Liver (tissue), 8 donors: ENCODE measurements at regions not wholly inside any gene's neighbourhood (a gene's known extent, or its start where the extent isn't known, plus 50 kb on each side); places are given as distances from the start of the nearest gene placed in this dataset.

Source experiments
- DNase-seq: peaks from one replicate; pipeline ENCODE4 v3.0.0-alpha.2; 2017; ENCODE audit warnings: low spot score
- H3K27ac ChIP-seq, 2 donors: one replicate each; pipeline ENCODE4 v1.7.0; 2013; ENCODE audit warnings: inconsistent platforms in 2 of 2, low read length in 2 of 2, control low read depth in 1 of 2, low read depth in 1 of 2, mild to moderate bottlenecking in 1 of 2
- H3K27me3 ChIP-seq, 4 donors: one replicate each; pipeline versions ENCODE4 v1.6.1 to v1.7.0; 2013; ENCODE audit warnings: low read length in 3 of 4, inconsistent platforms in 1 of 4, mild to moderate bottlenecking in 1 of 4, moderate library complexity in 1 of 4; ENCODE audit not compliant: control insufficient read depth in 4 of 4, insufficient read depth in 4 of 4
- H3K36me3 ChIP-seq, 4 donors: one replicate each; pipeline versions ENCODE4 v1.6.1 to v1.7.0; 2013; ENCODE audit warnings: low read length in 3 of 4, mild to moderate bottlenecking in 3 of 4, low read depth in 1 of 4, moderate library complexity in 1 of 4; ENCODE audit not compliant: control insufficient read depth in 4 of 4, insufficient read depth in 3 of 4
- H3K4me1 ChIP-seq, 4 donors: one replicate each; pipeline versions ENCODE4 v1.6.1 to v1.7.0; 2013; ENCODE audit warnings: low read length in 3 of 4, mild to moderate bottlenecking in 3 of 4, moderate library complexity in 1 of 4; ENCODE audit not compliant: control insufficient read depth in 4 of 4, insufficient read depth in 4 of 4
- H3K4me3 ChIP-seq, 3 donors: one replicate each; pipeline versions ENCODE4 v1.6.1 to v1.7.0; 2013; ENCODE audit warnings: low read length in 3 of 3, control low read depth in 1 of 3, low read depth in 1 of 3, mild to moderate bottlenecking in 1 of 3
- H3K9ac ChIP-seq, 2 donors: one replicate each; pipeline ENCODE4 v1.7.0; 2013; ENCODE audit warnings: low read length in 2 of 2, mild to moderate bottlenecking in 2 of 2, moderate library complexity in 2 of 2, control low read depth in 1 of 2, low read depth in 1 of 2
- H3K9me3 ChIP-seq, 4 donors: one replicate each; pipeline versions ENCODE4 v1.6.1 to v1.7.0; 2013; ENCODE audit warnings: low read length in 3 of 4; ENCODE audit not compliant: control insufficient read depth in 4 of 4
- EGR1 ChIP-seq, 2 donors: IDR thresholded peaks; 2 replicates each; pipeline ENCODE4 v1.6.1; 2016 to 2018; ENCODE audit warnings: antibody characterized with exemption in 2 of 2, low read depth in 2 of 2
- FOXA1 ChIP-seq: IDR thresholded peaks from 2 replicates; pipeline ENCODE4 v1.6.1; 2016; ENCODE audit warnings: antibody characterized with exemption
- FOXA2 ChIP-seq: IDR thresholded peaks from 2 replicates; pipeline ENCODE4 v1.6.1; 2016; ENCODE audit warnings: antibody characterized with exemption
- GABPA ChIP-seq, 2 donors: IDR thresholded peaks in 1 of 2; conservative IDR thresholded peaks in 1 of 2; 2 replicates each; pipeline ENCODE4 v1.6.1; 2016; ENCODE audit warnings: antibody characterized with exemption in 2 of 2, mild to moderate bottlenecking in 1 of 2, moderate library complexity in 1 of 2
- HNF4A ChIP-seq, 2 donors: conservative IDR thresholded peaks; 2 replicates each; pipeline ENCODE4 v1.6.1; 2016; ENCODE audit warnings: antibody characterized with exemption in 2 of 2, mild to moderate bottlenecking in 2 of 2
- HNF4G ChIP-seq: IDR thresholded peaks from 2 replicates; pipeline ENCODE4 v1.6.1; 2016; ENCODE audit warnings: antibody characterized with exemption
- JUND ChIP-seq, 2 donors: IDR thresholded peaks; 2 replicates each; pipeline ENCODE4 v1.6.1; 2016; ENCODE audit warnings: antibody characterized with exemption in 2 of 2
- NR2F2 ChIP-seq: IDR thresholded peaks from 2 replicates; pipeline ENCODE4 v1.6.1; 2016; ENCODE audit warnings: antibody characterized with exemption
- RXRA ChIP-seq, 2 donors: IDR thresholded peaks; 2 replicates each; pipeline ENCODE4 v1.6.1; 2017 to 2018; ENCODE audit warnings: antibody characterized with exemption in 2 of 2, mild to moderate bottlenecking in 1 of 2
- SP1 ChIP-seq: IDR thresholded peaks from 2 replicates; pipeline ENCODE4 v1.6.1; 2018; ENCODE audit warnings: antibody characterized with exemption, mild to moderate bottlenecking
- TAF1 ChIP-seq: conservative IDR thresholded peaks from 2 replicates; pipeline ENCODE4 v1.6.1; 2016; ENCODE audit warnings: antibody characterized with exemption, mild to moderate bottlenecking
- YY1 ChIP-seq: IDR thresholded peaks from 2 replicates; pipeline ENCODE4 v1.6.1; 2016; ENCODE audit warnings: antibody characterized with exemption, mild to moderate bottlenecking
- WGBS: extraction: QIAGEN DNeasy Blood & Tissue Kit; methylation state at CpG from one replicate; pipeline ENCODE4 v1.1.7; 2013; 5-methylcytosine and 5-hydroxymethylcytosine counted together
- TF ChIP-seq, protein P1 (sequence below): IDR thresholded peaks from 2 replicates; pipeline ENCODE4 v1.6.1; 2016; ENCODE audit warnings: antibody characterized with exemption, mild to moderate bottlenecking
- TF ChIP-seq, protein P2 (sequence below): fragments of 150-350 bp; IDR thresholded peaks from 2 replicates; pipeline ENCODE4 v1.5.1; 2017; ENCODE audit warnings: improper control_type of control experiment, low read depth, low read length; ENCODE audit not compliant: missing input control
- TF ChIP-seq, protein P3 (sequence below): IDR thresholded peaks from 2 replicates; pipeline ENCODE4 v1.6.1; 2016; ENCODE audit warnings: antibody characterized with exemption
- TF ChIP-seq, protein P4 (sequence below): IDR thresholded peaks from 2 replicates; pipeline ENCODE4 v1.6.1; 2016; ENCODE audit warnings: antibody characterized with exemption
- TF ChIP-seq, protein P5 (sequence below): IDR thresholded peaks from 2 replicates; pipeline ENCODE4 v1.6.1; 2016; ENCODE audit warnings: antibody characterized with exemption
- donor health status: healthy.
- donor health status: healthy.
- donor health status: healthy.
- donor health status: healthy.
- donor health status: healthy.

DNA sequence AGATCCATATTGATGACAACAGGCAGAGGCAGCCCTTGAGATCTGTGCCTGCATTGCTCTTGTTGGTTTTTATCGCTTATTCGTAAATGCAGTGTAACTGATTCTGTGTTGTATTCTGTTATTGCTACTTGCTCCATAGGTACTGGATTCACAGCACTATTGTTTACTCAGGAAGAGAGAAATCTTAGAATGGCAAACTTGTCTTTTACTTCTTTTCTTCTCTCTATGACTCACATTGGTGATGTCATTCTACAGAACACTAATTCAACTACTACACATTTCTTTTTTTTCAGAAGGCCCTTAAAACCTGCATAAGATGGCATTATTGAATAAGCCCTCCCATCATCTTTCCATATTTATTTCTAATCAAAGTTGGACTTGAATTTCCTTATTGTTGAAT is 201.0 kb upstream of the GBE1 start:
- Histone ChIP-seq H3K4me3 (no peak overlapping the region), H3K9me3 (no peaks in the 10 kb centered on the region), H3K36me3 (no peaks in the 10 kb centered on the region), H3K4me1 (no peaks in the 10 kb centered on the region), H3K27me3 (peaks cover 0 to 2% (median 0%) of the 10 kb centered on the region in 4 donors), H3K9ac (no peak overlapping the region), H3K27ac (no peak overlapping the region)
- WGBS: 98% methylated on average over 2 of the region's 2 CpGs
- no peak for DNase-seq
- TF ChIP-seq, protein P1, sequence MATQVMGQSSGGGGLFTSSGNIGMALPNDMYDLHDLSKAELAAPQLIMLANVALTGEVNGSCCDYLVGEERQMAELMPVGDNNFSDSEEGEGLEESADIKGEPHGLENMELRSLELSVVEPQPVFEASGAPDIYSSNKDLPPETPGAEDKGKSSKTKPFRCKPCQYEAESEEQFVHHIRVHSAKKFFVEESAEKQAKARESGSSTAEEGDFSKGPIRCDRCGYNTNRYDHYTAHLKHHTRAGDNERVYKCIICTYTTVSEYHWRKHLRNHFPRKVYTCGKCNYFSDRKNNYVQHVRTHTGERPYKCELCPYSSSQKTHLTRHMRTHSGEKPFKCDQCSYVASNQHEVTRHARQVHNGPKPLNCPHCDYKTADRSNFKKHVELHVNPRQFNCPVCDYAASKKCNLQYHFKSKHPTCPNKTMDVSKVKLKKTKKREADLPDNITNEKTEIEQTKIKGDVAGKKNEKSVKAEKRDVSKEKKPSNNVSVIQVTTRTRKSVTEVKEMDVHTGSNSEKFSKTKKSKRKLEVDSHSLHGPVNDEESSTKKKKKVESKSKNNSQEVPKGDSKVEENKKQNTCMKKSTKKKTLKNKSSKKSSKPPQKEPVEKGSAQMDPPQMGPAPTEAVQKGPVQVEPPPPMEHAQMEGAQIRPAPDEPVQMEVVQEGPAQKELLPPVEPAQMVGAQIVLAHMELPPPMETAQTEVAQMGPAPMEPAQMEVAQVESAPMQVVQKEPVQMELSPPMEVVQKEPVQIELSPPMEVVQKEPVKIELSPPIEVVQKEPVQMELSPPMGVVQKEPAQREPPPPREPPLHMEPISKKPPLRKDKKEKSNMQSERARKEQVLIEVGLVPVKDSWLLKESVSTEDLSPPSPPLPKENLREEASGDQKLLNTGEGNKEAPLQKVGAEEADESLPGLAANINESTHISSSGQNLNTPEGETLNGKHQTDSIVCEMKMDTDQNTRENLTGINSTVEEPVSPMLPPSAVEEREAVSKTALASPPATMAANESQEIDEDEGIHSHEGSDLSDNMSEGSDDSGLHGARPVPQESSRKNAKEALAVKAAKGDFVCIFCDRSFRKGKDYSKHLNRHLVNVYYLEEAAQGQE: no peak
- TF ChIP-seq HNF4G (no peak), SP1 (no peak), JUND (IDR thresholded peaks at IDR 0.05) (no peak), EGR1 (IDR thresholded peaks at IDR 0.05; ENCODE audit: low read depth in 2 of 2) (no peak), HNF4A (conservative IDR thresholded peaks at IDR 0.05) (no peak), RXRA (IDR thresholded peaks at IDR 0.05) (no peak), NR2F2 (no peak), FOXA1 (no peak)
- TF ChIP-seq, protein P2, sequence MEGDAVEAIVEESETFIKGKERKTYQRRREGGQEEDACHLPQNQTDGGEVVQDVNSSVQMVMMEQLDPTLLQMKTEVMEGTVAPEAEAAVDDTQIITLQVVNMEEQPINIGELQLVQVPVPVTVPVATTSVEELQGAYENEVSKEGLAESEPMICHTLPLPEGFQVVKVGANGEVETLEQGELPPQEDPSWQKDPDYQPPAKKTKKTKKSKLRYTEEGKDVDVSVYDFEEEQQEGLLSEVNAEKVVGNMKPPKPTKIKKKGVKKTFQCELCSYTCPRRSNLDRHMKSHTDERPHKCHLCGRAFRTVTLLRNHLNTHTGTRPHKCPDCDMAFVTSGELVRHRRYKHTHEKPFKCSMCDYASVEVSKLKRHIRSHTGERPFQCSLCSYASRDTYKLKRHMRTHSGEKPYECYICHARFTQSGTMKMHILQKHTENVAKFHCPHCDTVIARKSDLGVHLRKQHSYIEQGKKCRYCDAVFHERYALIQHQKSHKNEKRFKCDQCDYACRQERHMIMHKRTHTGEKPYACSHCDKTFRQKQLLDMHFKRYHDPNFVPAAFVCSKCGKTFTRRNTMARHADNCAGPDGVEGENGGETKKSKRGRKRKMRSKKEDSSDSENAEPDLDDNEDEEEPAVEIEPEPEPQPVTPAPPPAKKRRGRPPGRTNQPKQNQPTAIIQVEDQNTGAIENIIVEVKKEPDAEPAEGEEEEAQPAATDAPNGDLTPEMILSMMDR: no peak

DNA sequence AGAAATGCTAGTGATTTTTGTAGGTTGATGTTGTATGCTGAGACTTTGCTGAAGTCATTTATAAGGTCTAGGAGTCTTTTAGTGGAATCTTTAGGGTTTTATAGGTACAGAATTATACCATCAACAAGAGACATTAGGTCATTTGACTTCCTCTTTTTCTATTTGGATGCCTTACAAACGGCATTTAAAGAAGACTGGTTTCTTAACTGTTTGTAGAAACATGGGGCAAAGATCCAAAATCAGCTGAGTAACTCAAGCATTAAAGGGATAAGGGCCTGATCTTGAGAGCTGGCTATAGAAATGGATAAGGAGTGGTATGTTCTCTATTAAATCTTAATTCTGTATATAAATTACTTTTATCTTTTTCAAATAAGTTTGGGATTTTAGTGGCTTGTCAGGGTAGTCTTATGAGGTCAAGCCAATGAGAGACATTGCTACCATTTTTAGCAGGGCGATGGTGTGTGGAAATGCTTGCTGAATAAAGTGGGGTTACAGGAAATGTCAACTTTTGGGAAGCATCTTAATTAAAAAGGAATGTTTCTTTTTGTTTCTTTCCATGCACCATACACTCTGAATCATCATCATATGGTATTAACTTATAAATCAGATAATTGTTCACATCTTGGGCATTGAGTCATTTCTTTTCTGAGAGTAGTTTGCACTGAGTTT is 197.7 kb upstream of the GBE1 start:
- no peaks in the 10 kb centered on the region for H3K36me3 ChIP-seq
- no peaks in the 10 kb centered on the region for H3K27me3 ChIP-seq
- no peak for DNase-seq
- H3K4me3 ChIP-seq: no peak overlapping the region
- no peak overlapping the region for H3K27ac ChIP-seq
- no peak overlapping the region for H3K9ac ChIP-seq
- no peaks in the 10 kb centered on the region for H3K9me3 ChIP-seq
- no peaks in the 10 kb centered on the region for H3K4me1 ChIP-seq
- WGBS: 49% methylated on average over 2 of the region's 2 CpGs
- TF ChIP-seq HNF4G: no peak
- TF ChIP-seq, protein P3, sequence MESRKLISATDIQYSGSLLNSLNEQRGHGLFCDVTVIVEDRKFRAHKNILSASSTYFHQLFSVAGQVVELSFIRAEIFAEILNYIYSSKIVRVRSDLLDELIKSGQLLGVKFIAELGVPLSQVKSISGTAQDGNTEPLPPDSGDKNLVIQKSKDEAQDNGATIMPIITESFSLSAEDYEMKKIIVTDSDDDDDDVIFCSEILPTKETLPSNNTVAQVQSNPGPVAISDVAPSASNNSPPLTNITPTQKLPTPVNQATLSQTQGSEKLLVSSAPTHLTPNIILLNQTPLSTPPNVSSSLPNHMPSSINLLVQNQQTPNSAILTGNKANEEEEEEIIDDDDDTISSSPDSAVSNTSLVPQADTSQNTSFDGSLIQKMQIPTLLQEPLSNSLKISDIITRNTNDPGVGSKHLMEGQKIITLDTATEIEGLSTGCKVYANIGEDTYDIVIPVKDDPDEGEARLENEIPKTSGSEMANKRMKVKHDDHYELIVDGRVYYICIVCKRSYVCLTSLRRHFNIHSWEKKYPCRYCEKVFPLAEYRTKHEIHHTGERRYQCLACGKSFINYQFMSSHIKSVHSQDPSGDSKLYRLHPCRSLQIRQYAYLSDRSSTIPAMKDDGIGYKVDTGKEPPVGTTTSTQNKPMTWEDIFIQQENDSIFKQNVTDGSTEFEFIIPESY: no peak
- TF ChIP-seq FOXA2: no peak
- no peak for TF ChIP-seq YY1
- TF ChIP-seq GABPA (IDR thresholded peaks at IDR 0.05 in 1 of 2, conservative IDR thresholded peaks at IDR 0.05 in 1 of 2): no peak
- TF ChIP-seq RXRA (IDR thresholded peaks at IDR 0.05): no peak
- TF ChIP-seq TAF1: no peak
- TF ChIP-seq HNF4A (conservative IDR thresholded peaks at IDR 0.05): no peak
- TF ChIP-seq JUND (IDR thresholded peaks at IDR 0.05): no peak
- TF ChIP-seq FOXA1: no peak
- TF ChIP-seq, protein P2: no peak
- TF ChIP-seq, protein P4, sequence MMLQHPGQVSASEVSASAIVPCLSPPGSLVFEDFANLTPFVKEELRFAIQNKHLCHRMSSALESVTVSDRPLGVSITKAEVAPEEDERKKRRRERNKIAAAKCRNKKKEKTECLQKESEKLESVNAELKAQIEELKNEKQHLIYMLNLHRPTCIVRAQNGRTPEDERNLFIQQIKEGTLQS: no peak
- no peak for TF ChIP-seq EGR1 (IDR thresholded peaks at IDR 0.05; ENCODE audit: low read depth in 2 of 2)
- TF ChIP-seq SP1: no peak
- TF ChIP-seq, protein P5, sequence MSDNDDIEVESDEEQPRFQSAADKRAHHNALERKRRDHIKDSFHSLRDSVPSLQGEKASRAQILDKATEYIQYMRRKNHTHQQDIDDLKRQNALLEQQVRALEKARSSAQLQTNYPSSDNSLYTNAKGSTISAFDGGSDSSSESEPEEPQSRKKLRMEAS: no peak
- no peak for TF ChIP-seq NR2F2
- TF ChIP-seq, protein P1: no peak
